Naive thymus-derived CD4-positive, alpha-beta T cell (primary cell): ENCODE measurements at regions not wholly inside any gene's neighbourhood (a gene's known extent, or its start where the extent isn't known, plus 50 kb on each side); places are given as distances from the start of the nearest gene placed in this dataset.

Experiments used
- ATAC-seq: fragments of 150-1000 bp; cut with Tn5 transposase; 2 replicates; pipeline ENCODE4 v1.10.0; 2021; ENCODE audit warnings: mild to moderate bottlenecking, moderate library complexity
- CTCF ChIA-PET: fragments of 350-600 bp; sonication (Branson Sonifier 250); formaldehyde crosslinking; loops from one replicate; lab custom pipeline; 2021; ENCODE audit warnings: antibody characterized with exemption; lab: Charles Lee
- POLR2A ChIA-PET: fragments of 350-600 bp; sonication (Branson Sonifier 250); formaldehyde crosslinking; loops from one replicate; lab custom pipeline; 2021; ENCODE audit warnings: antibody characterized with exemption, inconsistent platforms; lab: Charles Lee
- DNase-seq, 9 donors: peaks; one replicate each; pipeline versions ENCODE4 v3.0.0 to v3.0.0-alpha.2; 2020 to 2022; ENCODE audit warnings: mixed read lengths in 1 of 9
- H3K27ac ChIP-seq: one replicate; pipeline ENCODE4 v1.7.0; 2013; ENCODE audit warnings: mild to moderate bottlenecking, low read depth, low read length, moderate library complexity
- H3K27me3 ChIP-seq, 2 donors: one replicate each; pipeline ENCODE4 v1.7.0; 2013; ENCODE audit warnings: low read length in 2 of 2, mild to moderate bottlenecking in 2 of 2, moderate library complexity in 2 of 2; ENCODE audit not compliant: control insufficient read depth in 2 of 2, insufficient read depth in 2 of 2
- H3K36me3 ChIP-seq, 3 experiments: 1 replicate in 2 of 3; 2 replicates in 1 of 3; pipeline ENCODE4 v1.7.0; 2013; ENCODE audit warnings: low read length in 3 of 3, mild to moderate bottlenecking in 3 of 3, moderate library complexity in 1 of 3; ENCODE audit not compliant: insufficient read depth in 3 of 3, control insufficient read depth in 2 of 3
- H3K4me1 ChIP-seq, 2 donors: one replicate each; pipeline ENCODE4 v1.7.0; 2013; ENCODE audit warnings: low read length in 2 of 2, mild to moderate bottlenecking in 2 of 2, moderate library complexity in 1 of 2; ENCODE audit not compliant: control insufficient read depth in 2 of 2, insufficient read depth in 2 of 2
- H3K4me3 ChIP-seq: 2 replicates; pipeline ENCODE4 v1.7.0; 2013; ENCODE audit warnings: mild to moderate bottlenecking, low read length
- H3K9me3 ChIP-seq, 3 experiments: 1 replicate in 2 of 3; 2 replicates in 1 of 3; pipeline ENCODE4 v1.7.0; 2013; ENCODE audit warnings: low read length in 3 of 3; ENCODE audit not compliant: control insufficient read depth in 2 of 3
- H3K27ac Mint-ChIP-seq, 9 donors: one replicate each; pipeline ENCODE4 v1.8.0; 2020 to 2022; ENCODE audit warnings: mixed read lengths in 9 of 9, mild to moderate bottlenecking in 8 of 9, moderate library complexity in 5 of 9, inconsistent platforms in 2 of 9
- H3K27me3 Mint-ChIP-seq, 5 donors: one replicate each; pipeline ENCODE4 v1.8.0; 2021 to 2022; ENCODE audit warnings: mixed read lengths in 5 of 5, mild to moderate bottlenecking in 1 of 5
- H3K36me3 Mint-ChIP-seq, 5 donors: one replicate each; pipeline ENCODE4 v1.8.0; 2020 to 2022; ENCODE audit warnings: mixed read lengths in 5 of 5, mild to moderate bottlenecking in 3 of 5, inconsistent platforms in 1 of 5
- H3K4me1 Mint-ChIP-seq, 7 donors: one replicate each; pipeline ENCODE4 v1.8.0; 2020 to 2022; ENCODE audit warnings: mixed read lengths in 7 of 7, mild to moderate bottlenecking in 3 of 7, inconsistent platforms in 1 of 7
- H3K4me3 Mint-ChIP-seq, 10 donors: one replicate each; pipeline ENCODE4 v1.8.0; 2020 to 2022; ENCODE audit warnings: mild to moderate bottlenecking in 10 of 10, mixed read lengths in 10 of 10, moderate library complexity in 6 of 10, inconsistent platforms in 2 of 10
- H3K9me3 Mint-ChIP-seq, 11 donors: one replicate each; pipeline ENCODE4 v1.8.0; 2020 to 2022; ENCODE audit warnings: mixed read lengths in 11 of 11, mild to moderate bottlenecking in 4 of 11, inconsistent platforms in 1 of 11, moderate library complexity in 1 of 11
- intact Hi-C, 2 donors: fragments of 100-400 bp; cut with micrococcal nuclease; formaldehyde crosslinking; loops; one replicate each; pipeline ENCODE4 v1.15.1; 2023

DNA sequence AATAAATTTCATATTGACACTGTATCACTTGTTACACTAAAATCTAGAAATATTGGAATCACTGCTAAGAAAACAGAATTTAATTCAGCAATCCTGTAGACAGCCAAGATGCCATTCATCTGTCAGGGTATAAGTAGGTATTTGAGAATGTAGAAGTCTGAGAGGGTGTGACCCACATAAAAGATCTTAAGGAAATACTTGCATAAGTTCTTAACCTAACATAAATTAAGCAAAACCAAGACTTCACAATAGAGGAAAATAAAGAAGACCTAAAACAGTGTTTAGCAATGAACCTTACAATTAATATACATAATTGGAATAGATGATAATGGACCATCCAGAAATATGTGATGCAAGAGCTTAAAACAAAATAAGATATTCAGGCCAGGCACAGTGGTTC, 636.2 kb downstream of the TBC1D4 start:
- ChIA-PET CTCF (no interaction called here), POLR2A (no interaction called here)
- Mint-ChIP-seq H3K27me3 (peaks cover 0 to 18% (median 13%) of the 10 kb centered on the region in 5 donors), H3K9me3 (peaks cover 0 to 6% (median 2%) of the 10 kb centered on the region in 11 donors), H3K4me3 (no peak overlapping the region), H3K4me1 (no peaks in the 10 kb centered on the region), H3K36me3 (no peaks in the 10 kb centered on the region), H3K27ac (no peak overlapping the region)
- Histone ChIP-seq H3K27me3 (no peaks in the 10 kb centered on the region), H3K4me1 (no peaks in the 10 kb centered on the region), H3K27ac (no peak overlapping the region), H3K9me3 (no peaks in the 10 kb centered on the region), H3K36me3 (no peaks in the 10 kb centered on the region), H3K4me3 (no peak overlapping the region)
- ATAC-seq = no peak
- intact Hi-C loops = no loop called here
- DNase-seq = no peak

DNA sequence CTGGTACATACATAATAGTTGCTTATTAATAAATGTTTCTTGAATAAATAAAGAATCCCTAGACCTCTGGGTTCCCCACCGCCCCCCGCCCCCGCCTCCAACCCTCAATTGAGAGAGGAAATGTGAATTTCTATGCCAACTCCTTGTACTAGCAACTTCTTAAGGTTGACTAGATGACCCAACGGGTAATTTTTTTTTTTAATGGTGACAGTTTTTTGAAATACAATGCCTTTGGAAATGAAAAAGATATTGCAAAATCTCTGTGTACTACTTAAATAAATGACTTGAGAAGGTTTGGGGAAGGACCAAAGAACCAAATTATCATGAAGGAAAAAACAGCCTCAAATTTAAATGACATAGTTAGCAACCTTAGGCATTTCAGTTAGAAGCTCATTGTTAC, 640.3 kb downstream of the TBC1D4 start:
- Histone ChIP-seq H3K4me3 (no peak overlapping the region), H3K36me3 (no peaks in the 10 kb centered on the region), H3K9me3 (no peaks in the 10 kb centered on the region), H3K4me1 (no peaks in the 10 kb centered on the region), H3K27ac (no peak overlapping the region), H3K27me3 (no peaks in the 10 kb centered on the region)
- ChIA-PET CTCF (no interaction called here), POLR2A (no interaction called here)
- H3K4me3 Mint-ChIP-seq = no peak overlapping the region
- peaks cover 0 to 18% (median 10%) of the 10 kb centered on the region in 5 donors for H3K27me3 Mint-ChIP-seq
- ATAC-seq (no peak), DNase-seq (no peak)
- intact Hi-C loops = no loop called here
- H3K9me3 Mint-ChIP-seq = peaks cover 0 to 6% (median 0%) of the 10 kb centered on the region in 11 donors
- no peaks in the 10 kb centered on the region for H3K36me3 Mint-ChIP-seq
- H3K4me1 Mint-ChIP-seq = no peaks in the 10 kb centered on the region
- no peak overlapping the region for H3K27ac Mint-ChIP-seq

DNA sequence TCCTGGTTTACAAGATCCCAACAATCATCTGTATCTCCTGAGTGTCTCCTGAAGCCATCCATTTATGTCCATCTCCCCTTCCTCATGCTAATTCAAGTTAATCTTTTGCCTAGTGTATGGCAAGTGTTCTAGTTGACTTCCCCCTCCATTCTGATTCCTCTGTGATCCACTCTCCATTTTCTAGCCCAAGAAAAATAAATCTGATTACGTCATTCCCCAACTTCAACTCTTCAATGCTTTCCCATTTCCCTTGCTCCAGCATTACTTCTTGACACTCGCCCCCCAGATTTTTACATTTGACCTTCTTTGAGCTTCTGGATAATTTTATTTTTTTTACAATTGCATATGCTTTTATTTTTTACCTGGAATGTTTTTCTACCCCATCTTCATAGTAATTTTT, 640.8 kb downstream of the TBC1D4 start:
- no peaks in the 10 kb centered on the region for H3K9me3 ChIP-seq
- DNase-seq (no peak), ATAC-seq (no peak)
- ChIA-PET CTCF (no interaction called here), POLR2A (no interaction called here)
- Mint-ChIP-seq H3K27ac (no peak overlapping the region), H3K4me1 (no peaks in the 10 kb centered on the region), H3K9me3 (peaks cover 0 to 6% (median 0%) of the 10 kb centered on the region in 11 donors), H3K4me3 (no peak overlapping the region), H3K36me3 (no peaks in the 10 kb centered on the region), H3K27me3 (peaks cover 0 to 18% (median 8%) of the 10 kb centered on the region in 5 donors)
- intact Hi-C loops = no loop called here
- H3K27ac ChIP-seq = no peak overlapping the region
- H3K4me3 ChIP-seq = no peak overlapping the region
- no peaks in the 10 kb centered on the region for H3K4me1 ChIP-seq
- no peaks in the 10 kb centered on the region for H3K36me3 ChIP-seq
- H3K27me3 ChIP-seq = no peaks in the 10 kb centered on the region

DNA sequence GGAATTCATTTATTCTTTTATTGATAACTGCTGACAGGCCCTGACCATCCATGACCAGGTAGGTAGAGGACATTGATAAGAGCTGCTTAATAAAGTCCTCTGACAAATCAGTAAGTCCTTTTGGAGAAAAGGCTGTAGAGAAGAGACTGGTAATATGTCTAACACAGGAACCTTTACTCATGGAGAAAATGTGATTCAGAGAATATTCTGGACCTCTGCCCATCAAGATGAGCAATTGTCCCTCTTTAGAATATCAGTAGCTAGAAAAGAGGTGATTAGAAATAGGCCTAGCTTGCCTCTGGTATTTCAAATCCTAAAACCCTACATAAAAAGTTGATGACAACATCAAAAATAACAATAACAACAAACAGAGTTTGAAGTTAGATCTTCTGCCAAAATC, 642.3 kb downstream of the TBC1D4 start:
- Mint-ChIP-seq H3K36me3 (no peaks in the 10 kb centered on the region), H3K4me1 (no peaks in the 10 kb centered on the region), H3K27ac (no peak overlapping the region), H3K9me3 (peaks cover 0 to 6% (median 0%) of the 10 kb centered on the region in 11 donors), H3K4me3 (no peak overlapping the region), H3K27me3 (peaks cover 0 to 14% (median 5%) of the 10 kb centered on the region in 5 donors)
- H3K4me1 ChIP-seq = peaks cover 0 to 3% of the 10 kb centered on the region in 2 donors
- H3K27ac ChIP-seq = no peak overlapping the region
- no peak overlapping the region for H3K4me3 ChIP-seq
- ATAC-seq (no peak), DNase-seq (no peak)
- H3K36me3 ChIP-seq = no peaks in the 10 kb centered on the region
- no peaks in the 10 kb centered on the region for H3K9me3 ChIP-seq
- intact Hi-C loops = no loop called here
- no peaks in the 10 kb centered on the region for H3K27me3 ChIP-seq
- POLR2A ChIA-PET = no interaction called here
- CTCF ChIA-PET = no interaction called here

DNA sequence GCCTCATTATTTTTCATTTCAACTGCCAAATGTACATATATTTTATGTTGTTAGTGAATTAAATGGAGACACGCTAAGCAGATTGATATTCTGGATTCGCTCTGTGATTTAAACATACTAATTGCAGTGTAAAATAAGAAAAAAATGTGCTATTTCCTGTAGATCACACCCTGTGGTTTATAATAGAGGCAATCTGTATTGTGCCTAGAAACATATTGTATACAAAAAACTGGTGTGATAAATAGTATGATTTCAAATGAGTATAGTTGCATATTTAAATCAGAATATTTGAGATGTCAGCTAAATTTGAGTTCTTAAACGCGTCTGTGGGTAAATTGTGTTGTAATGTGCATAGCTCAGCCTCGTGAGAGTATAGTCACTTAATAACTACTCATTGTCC, 643.9 kb downstream of the TBC1D4 start:
- Histone ChIP-seq H3K4me1 (peaks cover 0 to 3% of the 10 kb centered on the region in 2 donors), H3K27ac (no peak overlapping the region), H3K27me3 (no peaks in the 10 kb centered on the region), H3K36me3 (no peaks in the 10 kb centered on the region), H3K9me3 (no peaks in the 10 kb centered on the region), H3K4me3 (no peak overlapping the region)
- intact Hi-C loops = no loop called here
- Mint-ChIP-seq H3K9me3 (peaks cover 0 to 2% (median 0%) of the 10 kb centered on the region in 11 donors), H3K27ac (no peak overlapping the region), H3K27me3 (peaks cover 0 to 6% (median 0%) of the 10 kb centered on the region in 5 donors), H3K4me1 (no peaks in the 10 kb centered on the region), H3K4me3 (no peak overlapping the region), H3K36me3 (no peaks in the 10 kb centered on the region)
- DNase-seq = no peak
- ChIA-PET CTCF (no interaction called here), POLR2A (no interaction called here)
- peak; percentile 32 for ATAC-seq

DNA sequence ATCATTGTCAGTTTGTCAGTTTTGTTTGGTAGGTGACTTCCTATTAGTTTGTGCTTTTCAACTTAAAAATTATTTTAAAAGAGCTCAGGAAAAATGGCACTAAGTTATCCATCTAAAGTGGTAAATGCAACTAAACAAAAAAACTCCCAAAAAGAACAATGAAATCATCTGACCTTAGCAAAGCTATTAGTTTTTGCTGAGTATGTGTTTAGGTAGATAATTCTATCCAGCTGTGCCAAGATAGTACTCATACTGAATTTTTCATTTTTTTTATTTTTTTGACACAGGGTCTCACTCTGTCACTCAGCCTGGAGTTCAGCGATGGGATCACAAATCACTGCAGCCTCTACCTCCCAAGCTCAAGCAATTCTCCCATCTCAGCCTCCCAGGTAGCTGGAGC, 645.3 kb downstream of the TBC1D4 start:
- H3K4me3 Mint-ChIP-seq = no peak overlapping the region
- Histone ChIP-seq H3K4me1 (peaks cover 0 to 3% of the 10 kb centered on the region in 2 donors), H3K4me3 (no peak overlapping the region), H3K27me3 (no peaks in the 10 kb centered on the region), H3K9me3 (no peaks in the 10 kb centered on the region), H3K36me3 (no peaks in the 10 kb centered on the region), H3K27ac (no peak overlapping the region)
- H3K27ac Mint-ChIP-seq = no peak overlapping the region
- H3K4me1 Mint-ChIP-seq = no peaks in the 10 kb centered on the region
- peaks cover 0 to 2% (median 0%) of the 10 kb centered on the region in 11 donors for H3K9me3 Mint-ChIP-seq
- DNase-seq (no peak), ATAC-seq (no peak)
- peaks cover 0 to 6% (median 0%) of the 10 kb centered on the region in 5 donors for H3K27me3 Mint-ChIP-seq
- H3K36me3 Mint-ChIP-seq = no peaks in the 10 kb centered on the region
- CTCF ChIA-PET = no interaction called here
- intact Hi-C loops = no loop called here
- POLR2A ChIA-PET = no interaction called here

DNA sequence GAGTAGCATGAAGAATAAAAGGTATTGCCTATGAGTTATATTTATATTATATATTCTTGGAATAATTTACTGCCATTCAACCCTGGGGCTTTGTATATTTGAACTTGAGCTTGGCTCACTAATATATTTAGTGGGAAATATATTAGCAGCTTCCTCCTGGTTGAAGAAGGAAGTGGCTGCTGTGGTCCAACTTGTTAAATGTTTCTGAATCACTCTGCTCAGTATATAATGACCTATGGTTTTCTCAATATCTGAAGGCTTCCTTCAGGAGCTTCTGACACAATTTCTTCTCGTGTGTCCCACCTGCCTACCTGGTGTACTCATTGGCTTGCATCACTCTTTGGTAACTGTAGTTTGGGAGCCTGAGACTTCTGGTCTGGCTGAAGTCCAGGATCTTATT, 646.4 kb downstream of the TBC1D4 start:
- Mint-ChIP-seq H3K4me1 (no peaks in the 10 kb centered on the region), H3K27me3 (no peaks in the 10 kb centered on the region), H3K4me3 (no peak overlapping the region), H3K36me3 (no peaks in the 10 kb centered on the region), H3K9me3 (peaks cover 0 to 2% (median 0%) of the 10 kb centered on the region in 11 donors), H3K27ac (no peak overlapping the region)
- H3K36me3 ChIP-seq = no peaks in the 10 kb centered on the region
- CTCF ChIA-PET = no interaction called here
- POLR2A ChIA-PET = no interaction called here
- no peak for ATAC-seq
- H3K9me3 ChIP-seq = no peaks in the 10 kb centered on the region
- no peak for DNase-seq
- intact Hi-C loops = no loop called here
- H3K27me3 ChIP-seq = no peaks in the 10 kb centered on the region
- no peak overlapping the region for H3K4me3 ChIP-seq
- H3K27ac ChIP-seq = no peak overlapping the region
- H3K4me1 ChIP-seq = peaks cover 0 to 3% of the 10 kb centered on the region in 2 donors
